SJSA1 (cell line): ENCODE measurements at regions not wholly inside any gene's neighbourhood (a gene's known extent, or its start where the extent isn't known, plus 50 kb on each side); places are given as distances from the start of the nearest gene placed in this dataset.

Source experiments
- DNase-seq, 2 experiments: peaks; one replicate each; pipeline ENCODE4 v3.0.0-alpha.2; 2015 to 2020; ENCODE audit warnings: low spot score in 2 of 2, low read depth in 1 of 2
- H3K27ac ChIP-seq: fragments of 250-450 bp; sonication (Bioruptor Pico); 2 replicates; pipeline ENCODE4 v1.5.1; 2020; ENCODE audit warnings: mild to moderate bottlenecking, moderate library complexity
- H3K27me3 ChIP-seq: fragments of 250-450 bp; sonication (Bioruptor Pico); replicated peaks from 2 replicates; pipeline ENCODE4 v1.5.1; 2020; ENCODE audit warnings: mild to moderate bottlenecking, moderate library complexity
- H3K36me3 ChIP-seq: fragments of 250-450 bp; sonication (Bioruptor Pico); 2 replicates; pipeline ENCODE4 v1.5.1; 2020; ENCODE audit warnings: mild to moderate bottlenecking
- H3K4me1 ChIP-seq: fragments of 250-450 bp; sonication (Bioruptor Pico); replicated peaks from 2 replicates; pipeline ENCODE4 v1.6.1; 2021; ENCODE audit warnings: mild to moderate bottlenecking
- H3K4me3 ChIP-seq: fragments of 250-450 bp; sonication (Bioruptor Pico); 2 replicates; pipeline ENCODE4 v1.5.1; 2020; ENCODE audit warnings: mild to moderate bottlenecking
- H3K9me3 ChIP-seq: fragments of 250-450 bp; sonication (Bioruptor Pico); replicated peaks from 2 replicates; pipeline ENCODE4 v1.5.1; 2020; ENCODE audit warnings: mild to moderate bottlenecking

DNA sequence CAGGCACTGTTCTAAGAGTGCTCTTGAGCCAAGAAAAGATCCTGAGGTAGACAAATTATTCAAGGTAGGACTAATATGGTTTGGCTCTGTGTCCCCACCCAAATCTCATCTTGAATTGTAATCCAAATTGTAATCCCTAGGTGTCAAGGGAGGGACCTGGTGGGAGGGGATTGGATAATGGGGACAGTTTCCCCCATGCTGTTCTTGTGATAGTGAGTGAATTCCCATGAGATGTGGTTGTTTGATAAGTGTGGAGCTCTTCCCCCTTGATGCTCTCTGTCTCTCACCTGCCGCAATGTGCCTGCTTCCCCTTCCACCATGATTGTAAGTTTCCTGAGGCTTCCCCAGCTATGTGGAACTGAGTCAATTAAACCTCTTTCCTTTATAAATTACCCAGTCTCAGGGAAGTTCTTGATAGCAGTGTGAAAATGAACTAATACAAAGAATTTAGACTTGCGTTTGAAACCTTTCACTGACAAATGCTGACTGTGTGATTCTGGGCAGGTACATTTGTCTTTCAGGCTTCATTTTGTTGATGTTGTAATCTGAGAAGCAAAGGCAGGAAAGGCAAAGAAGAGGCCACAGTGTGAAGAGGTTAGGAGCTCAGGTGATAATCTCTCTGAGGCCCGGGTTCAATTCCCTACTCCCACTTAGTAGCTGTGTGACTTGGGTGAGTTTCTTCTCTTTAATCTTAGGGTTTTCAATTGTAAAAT, 115.8 kb upstream of the PAX6 start:
- Histone ChIP-seq H3K9me3 (no peaks in the 10 kb centered on the region), H3K36me3 (no peaks in the 10 kb centered on the region), H3K27me3 (0 out of 2 replicates have a peak, but pooled peaks cover 3% of the 10 kb centered on the region), H3K27ac (no peak overlapping the region), H3K4me3 (no peak overlapping the region), H3K4me1 (no peaks in the 10 kb centered on the region)
- DNase-seq = no peak

- no peaks in the 10 kb centered on the region for H3K36me3 ChIP-seq
- H3K4me1 ChIP-seq = no peaks in the 10 kb centered on the region
- DNase-seq = no peak
- 0 out of 2 replicates have a peak, but pooled peaks cover 3% of the 10 kb centered on the region for H3K27me3 ChIP-seq
- no peaks in the 10 kb centered on the region for H3K9me3 ChIP-seq
- H3K4me3 ChIP-seq = no peak overlapping the region
- H3K27ac ChIP-seq = no peak overlapping the region
Observed at GRCh38 chr11:31926106-31926505, 115.0 kb upstream of the PAX6 start.

DNA sequence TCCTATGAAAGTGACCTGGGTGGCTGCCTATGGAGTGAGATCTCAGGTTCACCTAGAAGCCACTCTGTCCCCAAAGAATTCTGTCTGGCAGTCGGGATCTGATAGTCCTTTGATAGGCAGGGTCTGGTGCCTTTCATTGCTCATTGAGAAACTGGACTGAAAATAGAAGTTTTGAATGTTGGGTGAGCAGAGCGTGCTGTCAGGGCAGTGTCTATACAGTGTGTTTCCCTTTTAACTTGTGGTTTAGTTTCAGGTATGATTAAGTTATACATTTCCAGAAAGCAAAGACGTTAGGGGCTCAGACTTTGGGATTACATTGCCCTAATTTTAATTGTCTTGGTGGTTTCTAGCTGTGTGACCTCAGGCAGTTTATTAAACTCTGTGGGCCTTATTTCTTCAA, 111.3 kb upstream of the PAX6 start:
- H3K36me3 ChIP-seq = no peaks in the 10 kb centered on the region
- no peaks in the 10 kb centered on the region for H3K4me1 ChIP-seq
- H3K27ac ChIP-seq = no peak overlapping the region
- no peaks in the 10 kb centered on the region for H3K9me3 ChIP-seq
- no peak for DNase-seq
- no peak overlapping the region for H3K4me3 ChIP-seq
- 0 out of 2 replicates have a peak, but pooled peaks cover 3% of the 10 kb centered on the region for H3K27me3 ChIP-seq

DNA sequence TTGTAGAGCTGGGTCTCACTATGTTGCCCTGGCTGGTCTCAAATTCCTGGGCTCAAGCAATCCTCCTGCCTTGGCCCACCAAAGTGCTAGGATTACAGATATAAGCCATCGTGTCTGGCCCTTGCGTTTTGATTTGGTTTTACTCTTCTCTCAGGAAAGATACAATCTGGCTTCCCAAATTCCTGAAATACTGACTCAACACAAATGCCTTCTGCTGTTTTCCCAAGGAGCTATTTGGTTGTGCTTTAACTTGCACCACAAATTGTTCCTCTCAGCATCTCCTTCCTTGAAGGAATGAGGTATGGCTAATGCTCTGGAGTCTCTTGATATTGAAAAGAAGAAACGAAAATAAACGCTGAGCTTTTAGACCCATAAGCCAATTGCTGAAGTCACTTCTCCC, 110.0 kb upstream of the PAX6 start:
- no peak for DNase-seq

GRCh38 chr11:31919175-31919574, 108.1 kb upstream of the PAX6 start:
- no peak for DNase-seq
- Histone ChIP-seq H3K9me3 (no peaks in the 10 kb centered on the region), H3K4me1 (no peaks in the 10 kb centered on the region)

More for the DNA sequence above, 110.0 kb upstream of the PAX6 start:
- no peaks in the 10 kb centered on the region for H3K4me1 ChIP-seq
- H3K27me3 ChIP-seq = 0 out of 2 replicates have a peak, but pooled peaks cover 3% of the 10 kb centered on the region
- no peak overlapping the region for H3K4me3 ChIP-seq
- H3K9me3 ChIP-seq = no peaks in the 10 kb centered on the region
- H3K36me3 ChIP-seq = no peaks in the 10 kb centered on the region
- no peak overlapping the region for H3K27ac ChIP-seq

DNA sequence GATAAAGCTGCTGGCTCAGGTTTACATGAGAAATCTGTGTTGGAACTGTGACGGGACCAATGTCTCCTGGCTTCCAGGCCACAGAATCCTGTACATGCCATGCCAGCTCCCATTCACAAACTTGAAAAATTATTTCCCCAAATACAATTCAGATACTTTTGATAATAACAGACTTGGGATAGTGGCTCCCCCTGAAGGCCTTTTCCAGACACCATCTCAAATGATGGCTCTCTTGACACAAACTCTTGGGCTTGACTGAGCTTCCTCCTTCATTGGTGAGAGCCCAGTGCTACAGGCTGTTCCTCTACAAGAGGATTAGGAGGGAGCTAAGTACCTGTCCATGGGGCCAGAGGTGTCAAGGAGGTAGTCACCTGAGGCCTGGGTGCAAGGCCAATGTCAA, 104.7 kb upstream of the PAX6 start:
- Histone ChIP-seq H3K27ac (no peak overlapping the region), H3K4me1 (no peaks in the 10 kb centered on the region), H3K9me3 (no peaks in the 10 kb centered on the region), H3K4me3 (no peak overlapping the region), H3K27me3 (no peaks in the 10 kb centered on the region), H3K36me3 (no peaks in the 10 kb centered on the region)
- DNase-seq = no peak

More at GRCh38 chr11:31919175-31919574, 108.1 kb upstream of the PAX6 start:
- Histone ChIP-seq H3K27me3 (no peaks in the 10 kb centered on the region), H3K27ac (no peak overlapping the region), H3K4me3 (no peak overlapping the region), H3K36me3 (no peaks in the 10 kb centered on the region)

DNA sequence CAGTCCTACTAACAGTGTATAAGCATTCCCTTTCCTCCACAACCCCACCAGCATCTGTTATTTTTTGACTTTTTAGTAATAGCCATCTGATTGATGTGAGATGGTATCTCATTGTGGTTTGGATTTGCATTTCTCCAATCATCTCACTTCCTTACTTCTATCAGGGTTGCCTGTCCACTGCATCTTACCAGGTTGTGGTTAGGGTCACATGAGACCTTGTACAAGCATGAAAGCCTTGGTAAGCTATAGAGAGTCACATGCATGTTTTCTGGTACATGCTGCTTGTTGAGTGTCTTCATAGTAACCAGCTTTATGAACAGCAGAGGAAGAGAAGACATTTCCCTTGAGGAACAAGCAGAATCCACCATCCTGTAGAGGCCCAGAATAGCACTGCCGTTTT, 102.9 kb upstream of the PAX6 start:
- H3K9me3 ChIP-seq = no peaks in the 10 kb centered on the region
- no peak overlapping the region for H3K27ac ChIP-seq
- no peaks in the 10 kb centered on the region for H3K4me1 ChIP-seq
- H3K36me3 ChIP-seq = no peaks in the 10 kb centered on the region
- DNase-seq = no peak
- no peaks in the 10 kb centered on the region for H3K27me3 ChIP-seq
- no peak overlapping the region for H3K4me3 ChIP-seq

GRCh38 chr11:31912808-31913207, 101.7 kb upstream of the PAX6 start:
- Histone ChIP-seq H3K4me3 (no peak overlapping the region), H3K4me1 (no peaks in the 10 kb centered on the region), H3K27me3 (no peaks in the 10 kb centered on the region), H3K9me3 (no peaks in the 10 kb centered on the region), H3K36me3 (no peaks in the 10 kb centered on the region), H3K27ac (no peak overlapping the region)
- no peak for DNase-seq

DNA sequence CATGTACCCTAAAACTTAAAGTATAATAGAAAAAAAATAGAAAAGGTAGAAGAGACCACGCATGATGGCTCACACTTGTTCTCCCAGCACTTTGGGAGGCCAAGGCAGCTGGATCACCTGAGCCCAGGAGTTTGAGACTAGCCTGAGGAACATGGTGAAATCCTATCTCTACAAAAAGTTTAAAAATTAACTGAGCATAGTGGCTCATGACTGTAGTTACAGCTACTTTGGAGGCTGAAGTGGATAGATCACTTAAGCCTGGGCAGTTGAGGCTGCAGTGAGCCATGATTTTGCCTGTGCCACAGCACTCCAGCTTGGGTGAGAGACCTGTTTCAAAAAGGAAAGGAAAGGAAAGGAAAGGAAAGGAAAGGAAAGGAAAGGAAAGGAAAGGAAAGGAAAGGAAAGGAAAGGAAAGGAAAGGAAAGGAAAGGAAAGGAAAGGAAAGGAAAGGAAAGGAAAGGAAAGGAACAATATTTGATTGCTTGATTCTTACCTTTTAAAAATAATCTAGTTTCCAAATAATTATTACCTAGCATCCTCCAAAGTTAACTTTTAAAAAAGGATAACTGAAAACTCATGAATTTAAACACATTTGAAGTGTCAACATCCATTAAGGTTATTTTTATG, 99.9 kb upstream of the PAX6 start:
- no peak for DNase-seq
- H3K4me1 ChIP-seq = no peaks in the 10 kb centered on the region
- no peak overlapping the region for H3K27ac ChIP-seq
- H3K9me3 ChIP-seq = no peaks in the 10 kb centered on the region
- no peak overlapping the region for H3K4me3 ChIP-seq
- H3K27me3 ChIP-seq = no peaks in the 10 kb centered on the region
- no peaks in the 10 kb centered on the region for H3K36me3 ChIP-seq

DNA sequence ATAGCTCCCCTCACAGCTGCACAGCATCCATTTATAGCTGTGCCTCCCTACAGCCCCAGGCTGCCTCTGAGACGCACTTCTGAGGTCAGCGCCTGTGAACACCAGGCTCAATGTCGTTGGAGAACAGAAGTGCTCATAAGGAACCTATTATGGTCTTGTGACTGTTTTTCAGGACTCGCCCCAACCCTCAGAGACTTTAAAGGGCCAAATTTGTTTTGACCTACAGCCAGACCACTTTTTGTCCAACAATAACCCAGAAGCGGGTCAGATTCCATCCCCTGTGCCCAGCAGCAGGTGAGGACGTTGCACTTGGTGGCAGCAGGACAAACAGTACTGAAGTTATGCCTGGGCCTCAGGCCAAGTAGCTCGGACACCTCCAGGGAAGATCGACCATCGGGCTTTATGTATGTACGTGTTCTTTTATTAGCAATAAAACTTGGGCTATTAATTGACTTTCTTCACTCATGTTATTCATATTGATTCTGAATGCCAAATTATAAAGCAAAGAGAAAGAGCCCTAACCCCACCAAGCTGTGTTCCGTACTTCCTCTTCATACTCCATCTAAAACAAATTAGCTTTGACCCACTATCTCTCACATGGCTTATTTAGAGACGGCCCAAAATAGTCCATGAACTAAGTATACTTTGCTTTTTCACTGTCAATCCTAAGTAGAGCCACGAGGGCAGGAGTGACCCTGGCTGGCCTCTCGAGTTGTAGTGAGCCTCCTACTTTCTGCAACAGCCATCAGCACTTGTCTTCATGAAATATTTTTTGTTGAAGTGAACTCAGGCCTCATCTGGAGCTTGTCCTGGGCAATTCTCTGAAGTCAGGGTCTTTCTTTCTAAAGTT, 92.3 kb upstream of the PAX6 start:
- DNase-seq = no peak
- H3K9me3 ChIP-seq = no peaks in the 10 kb centered on the region
- H3K4me3 ChIP-seq = no peak overlapping the region
- no peaks in the 10 kb centered on the region for H3K36me3 ChIP-seq
- H3K27me3 ChIP-seq = no peaks in the 10 kb centered on the region
- H3K27ac ChIP-seq = no peak overlapping the region
- no peaks in the 10 kb centered on the region for H3K4me1 ChIP-seq

- Histone ChIP-seq H3K27me3 (no peaks in the 10 kb centered on the region), H3K4me3 (no peak overlapping the region), H3K36me3 (no peaks in the 10 kb centered on the region), H3K4me1 (no peaks in the 10 kb centered on the region), H3K27ac (no peak overlapping the region), H3K9me3 (no peaks in the 10 kb centered on the region)
- DNase-seq = no peak
Observed at GRCh38 chr11:31902706-31903105, 91.6 kb upstream of the PAX6 start.

DNA sequence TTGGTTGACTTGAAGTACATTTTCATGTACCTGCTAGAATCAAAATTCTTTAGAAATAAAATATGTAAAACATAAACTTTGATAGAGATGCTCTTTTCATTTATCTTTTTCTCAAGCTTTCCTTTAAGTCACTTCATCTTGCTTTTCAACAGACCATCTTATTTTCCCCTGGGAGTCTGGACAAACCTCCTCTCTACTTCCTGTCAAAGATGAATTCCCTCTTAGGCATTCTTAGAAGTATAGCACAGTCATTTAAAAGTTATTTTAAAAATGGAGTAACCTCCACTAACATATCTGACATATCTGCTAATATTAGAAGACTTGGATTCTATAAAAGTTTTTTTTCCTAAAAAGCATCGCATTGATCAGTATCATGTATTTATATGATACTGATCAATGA, 84.8 kb upstream of the PAX6 start:
- H3K9me3 ChIP-seq = no peaks in the 10 kb centered on the region
- no peaks in the 10 kb centered on the region for H3K4me1 ChIP-seq
- H3K27ac ChIP-seq = no peak overlapping the region
- H3K4me3 ChIP-seq = no peak overlapping the region
- H3K36me3 ChIP-seq = no peaks in the 10 kb centered on the region
- H3K27me3 ChIP-seq = no peaks in the 10 kb centered on the region
- DNase-seq = no peak

DNA sequence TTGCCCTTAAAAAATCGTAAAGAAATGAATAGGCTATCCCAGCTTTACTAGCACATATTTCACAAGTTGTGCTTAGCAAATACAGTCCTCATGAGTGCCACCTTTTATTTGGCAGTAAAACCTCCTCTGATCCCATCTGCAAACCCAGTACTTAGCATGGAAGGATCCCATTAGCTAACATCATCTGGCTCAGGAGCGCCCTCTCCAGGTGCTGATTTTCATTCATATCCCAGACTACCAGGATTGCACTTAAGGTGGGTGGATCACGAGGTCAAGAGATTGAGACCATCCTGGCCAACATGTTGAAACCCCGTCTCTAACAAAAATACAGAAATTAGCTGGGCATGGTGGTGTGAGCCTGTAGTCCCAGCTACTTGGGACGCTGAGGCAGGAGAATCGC, 76.1 kb upstream of the PAX6 start:
- Histone ChIP-seq H3K36me3 (no peaks in the 10 kb centered on the region), H3K4me1 (no peaks in the 10 kb centered on the region; the same call in 1 of the 2 replicates), H3K9me3 (no peaks in the 10 kb centered on the region), H3K27ac (no peak overlapping the region), H3K4me3 (no peak overlapping the region), H3K27me3 (no peaks in the 10 kb centered on the region)
- DNase-seq = no peak

DNA sequence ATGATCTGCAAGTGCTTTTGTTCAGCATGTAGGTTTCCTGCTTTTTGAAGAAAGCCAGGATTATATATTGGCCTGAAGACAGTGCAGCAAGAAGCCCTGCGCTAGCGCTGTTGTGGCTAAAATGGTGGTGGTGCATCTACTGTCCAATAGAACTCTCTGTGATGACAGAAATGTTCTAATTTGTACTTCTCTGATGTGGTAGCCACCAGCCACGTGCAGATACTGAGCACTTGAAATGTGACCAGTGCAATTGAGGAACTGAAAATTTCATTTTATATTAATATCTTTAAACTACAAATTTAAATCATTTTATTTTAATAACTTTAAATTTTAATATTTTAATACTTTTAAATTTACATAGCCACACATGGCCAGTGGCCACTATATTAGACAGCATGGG, 73.0 kb upstream of the PAX6 start:
- Histone ChIP-seq H3K4me1 (no peaks in the 10 kb centered on the region; the same call in 1 of the 2 replicates), H3K36me3 (no peaks in the 10 kb centered on the region), H3K27ac (no peak overlapping the region), H3K4me3 (no peak overlapping the region), H3K9me3 (no peaks in the 10 kb centered on the region), H3K27me3 (no peaks in the 10 kb centered on the region)
- no peak for DNase-seq
